Body of pancreas (tissue), 4 donors: ENCODE measurements at regions not wholly inside any gene's neighbourhood (a gene's known extent, or its start where the extent isn't known, plus 50 kb on each side); places are given as distances from the start of the nearest gene placed in this dataset.

Experiments used
- ATAC-seq: fragments of 150-250 bp; one replicate; pipeline ENCODE4 v1.9.1; 2016
- DNase-seq, 4 donors: peaks; one replicate each; pipeline ENCODE4 v3.0.0-alpha.2; 2019
- H3K27ac ChIP-seq, 4 donors: fragments of 200-600 bp; sonication (generic); 1 replicate in 3 of 4; 2 replicates in 1 of 4; pipeline versions ENCODE4 v1.5.1 to v1.6.1; 2016 to 2019; ENCODE audit warnings: mild to moderate bottlenecking in 1 of 4, mixed read lengths in 1 of 4, moderate library complexity in 1 of 4
- H3K27me3 ChIP-seq, 2 donors: fragments of 200-600 bp; sonication (generic); one replicate each; pipeline ENCODE4 v1.6.0; 2016; ENCODE audit warnings: mild to moderate bottlenecking in 1 of 2
- H3K36me3 ChIP-seq, 2 donors: fragments of 200-600 bp; sonication (generic); replicated peaks in 1 of 2; 2 replicates each; pipeline ENCODE4 v1.5.1; 2016; ENCODE audit warnings: low read depth in 2 of 2; ENCODE audit not compliant: insufficient read depth in 1 of 2
- H3K4me1 ChIP-seq: fragments of 200-600 bp; sonication (generic); one replicate; pipeline ENCODE4 v1.6.0; 2016
- H3K4me3 ChIP-seq, 2 donors: fragments of 200-600 bp; sonication (generic); 1 replicate in 1 of 2; 2 replicates in 1 of 2; pipeline ENCODE4 v1.5.1; 2016 to 2019
- H3K9me3 ChIP-seq, 3 donors: fragments of 200-600 bp; sonication (generic); 1 replicate in 2 of 3; 2 replicates in 1 of 3; pipeline ENCODE4 v1.5.1; 2016
- CTCF ChIP-seq, 7 experiments: fragments of 450-650 bp in 4 of 7; fragments of 200-600 bp in 3 of 7; sonication (generic) in 3 of 7; IDR thresholded peaks; one replicate each; pipeline ENCODE4 v1.5.1; 2016 to 2019; ENCODE audit warnings: antibody characterized with exemption in 7 of 7
- POLR2A ChIP-seq, 3 donors: fragments of 450-650 bp; IDR thresholded peaks; one replicate each; pipeline ENCODE4 v1.6.1; 2016; ENCODE audit warnings: antibody characterized with exemption in 3 of 3, mild to moderate bottlenecking in 2 of 3
- WGBS, 2 donors: methylation state at CpG; one replicate each; pipeline ENCODE4 v1.1.5; 2017; 5-methylcytosine and 5-hydroxymethylcytosine counted together
- intact Hi-C: fragments of 100-400 bp; cut with DNase I; formaldehyde crosslinking; loops from one replicate; pipeline ENCODE4 v1.15.1; 2023

GRCh38 chr16:86002178-86002900 is 103.4 kb downstream of the IRF8 start:
- ATAC-seq: no peak
- no peaks in the 10 kb centered on the region for H3K9me3 ChIP-seq
- no peak for DNase-seq
- no peaks in the 10 kb centered on the region for H3K4me1 ChIP-seq
- H3K36me3 ChIP-seq: no peaks in the 10 kb centered on the region
- no peak overlapping the region for H3K27ac ChIP-seq
- H3K4me3 ChIP-seq: no peak overlapping the region
- no peak for TF ChIP-seq POLR2A (IDR thresholded peaks at IDR 0.05)
- no peak for TF ChIP-seq CTCF (IDR thresholded peaks at IDR 0.05)
- H3K27me3 ChIP-seq: no peaks in the 10 kb centered on the region
- 77 to 81% methylated on average over 6 of the region's 6 CpGs for WGBS, 2 donors
- intact Hi-C loops: no loop called here

GRCh38 chr16:86007524-86007923 is 108.6 kb downstream of the IRF8 start:
- Histone ChIP-seq H3K27ac (no peak overlapping the region), H3K9me3 (no peaks in the 10 kb centered on the region), H3K27me3 (no peaks in the 10 kb centered on the region), H3K36me3 (no peaks in the 10 kb centered on the region), H3K4me3 (no peak overlapping the region), H3K4me1 (no peaks in the 10 kb centered on the region)
- TF ChIP-seq POLR2A (IDR thresholded peaks at IDR 0.05) (no peak), CTCF (IDR thresholded peaks at IDR 0.05) (no peak)
- no peak for DNase-seq
- intact Hi-C loops: no loop called here
- ATAC-seq: no peak
- WGBS, 2 donors: 49 to 50% methylated on average over 3 of the region's 3 CpGs

GRCh38 chr16:86010680-86011141 is 111.7 kb downstream of the IRF8 start:
- Histone ChIP-seq H3K27ac (no peak overlapping the region), H3K4me1 (no peaks in the 10 kb centered on the region), H3K4me3 (no peak overlapping the region), H3K9me3 (no peaks in the 10 kb centered on the region), H3K36me3 (no peaks in the 10 kb centered on the region), H3K27me3 (no peaks in the 10 kb centered on the region)
- intact Hi-C loops: loop anchor here (10.0 kb wide), 1 partner anchor 736 kb away; no protein-coding TSS in a partner anchor
- TF ChIP-seq CTCF (IDR thresholded peaks at IDR 0.05): no peak
- no peak for TF ChIP-seq POLR2A (IDR thresholded peaks at IDR 0.05)
- DNase-seq: peak in 1 of 4 donors; percentile 3
- ATAC-seq: no peak
- WGBS, 2 donors: 56% methylated on average over 6 of the region's 6 CpGs

- no peak for DNase-seq
- intact Hi-C loops: loop anchor here (10.0 kb wide), 1 partner anchor 737 kb away; no protein-coding TSS in a partner anchor
Observed at GRCh38 chr16:86011532-86011931, 112.6 kb downstream of the IRF8 start.

More at GRCh38 chr16:86011532-86011931, 112.6 kb downstream of the IRF8 start:
- Histone ChIP-seq H3K4me3 (no peak overlapping the region), H3K9me3 (no peaks in the 10 kb centered on the region), H3K27me3 (no peaks in the 10 kb centered on the region), H3K27ac (no peak overlapping the region), H3K4me1 (no peaks in the 10 kb centered on the region), H3K36me3 (no peaks in the 10 kb centered on the region)
- no peak for ATAC-seq
- TF ChIP-seq POLR2A (IDR thresholded peaks at IDR 0.05): no peak
- no peak for TF ChIP-seq CTCF (IDR thresholded peaks at IDR 0.05)
- WGBS, 2 donors: 50 to 64% methylated on average over 3 to 5 of the region's 5 CpGs
